Fibroblast of pulmonary artery (primary cell): ENCODE measurements at regions not wholly inside any gene's neighbourhood (a gene's known extent, or its start where the extent isn't known, plus 50 kb on each side); places are given as distances from the start of the nearest gene placed in this dataset.

ENCODE experiments used
- DNase-seq: peaks from one replicate; pipeline ENCODE4 v3.0.0-alpha.2; 2010; ENCODE audit warnings: low read depth
- H3K4me3 ChIP-seq: replicated peaks from 2 replicates; pipeline ENCODE4 v1.5.1; 2011; ENCODE audit warnings: low read depth, mild to moderate bottlenecking, control low read depth, low read length, moderate library complexity
- CTCF ChIP-seq: IDR thresholded peaks from 2 replicates; pipeline ENCODE4 v1.5.1; 2011; ENCODE audit warnings: mild to moderate bottlenecking, control low read depth, low read length, inconsistent platforms; ENCODE audit errors: missing control alignments

DNA sequence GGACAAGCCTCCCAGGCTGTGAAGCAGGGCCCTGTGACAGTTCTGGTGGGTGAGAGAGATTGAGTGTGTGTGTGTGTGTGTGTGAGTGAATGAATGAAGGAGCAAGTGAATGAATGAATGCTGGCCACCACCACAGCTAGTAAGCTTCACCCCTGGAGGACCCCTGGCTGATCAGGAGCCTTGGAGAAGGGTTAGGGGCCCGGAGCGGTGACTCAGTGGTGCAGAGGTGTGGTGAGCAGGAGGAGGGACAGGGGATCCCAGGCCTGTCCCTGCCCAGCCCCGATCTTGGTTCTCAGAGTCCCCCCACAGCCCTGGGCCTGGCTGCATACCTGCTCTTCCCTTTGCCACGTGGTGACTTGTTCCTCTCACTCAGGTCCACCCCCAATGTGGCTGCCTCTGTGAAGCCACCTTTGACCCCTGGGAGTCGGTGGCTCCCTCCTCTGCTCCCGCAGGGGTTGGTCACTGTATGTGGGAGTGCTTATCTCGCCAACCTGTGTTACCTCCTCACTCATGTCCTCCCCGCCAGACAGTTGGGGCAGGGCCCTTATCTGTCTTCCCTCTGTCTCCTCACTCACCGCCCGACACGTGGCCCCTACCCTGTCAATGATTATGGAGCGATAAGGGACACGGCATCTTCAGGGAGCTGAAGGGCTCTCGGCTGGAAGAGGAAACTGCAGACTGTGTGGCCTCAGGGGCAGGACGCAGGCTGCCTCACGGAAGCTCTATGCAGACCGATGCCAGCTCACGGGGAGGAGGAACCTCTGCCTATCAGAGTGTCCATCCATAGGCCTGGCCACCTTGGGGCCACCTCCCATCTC is 99.9 kb upstream of the PITX1 start:
- no peak for DNase-seq
- no peak overlapping the region for H3K4me3 ChIP-seq
- no peak for TF ChIP-seq CTCF

GRCh38 chr5:135133181-135133580 is 99.2 kb upstream of the PITX1 start:
- TF ChIP-seq CTCF = no peak
- no peak overlapping the region for H3K4me3 ChIP-seq
- no peak for DNase-seq

- no peak for TF ChIP-seq CTCF
Observed at GRCh38 chr5:135131801-135132680, 98.0 kb upstream of the PITX1 start.

GRCh38 chr5:135130261-135131215 is 96.5 kb upstream of the PITX1 start:
- no peak for TF ChIP-seq CTCF
- H3K4me3 ChIP-seq = no peak overlapping the region
- DNase-seq = no peak

More at GRCh38 chr5:135131801-135132680, 98.0 kb upstream of the PITX1 start:
- no peak for DNase-seq
- no peak overlapping the region for H3K4me3 ChIP-seq

GRCh38 chr5:135129307-135129706 is 95.3 kb upstream of the PITX1 start:
- DNase-seq = no peak
- H3K4me3 ChIP-seq = no peak overlapping the region
- no peak for TF ChIP-seq CTCF

GRCh38 chr5:135128361-135128760 is 94.3 kb upstream of the PITX1 start:
- TF ChIP-seq CTCF = no peak
- no peak for DNase-seq
- H3K4me3 ChIP-seq = no peak overlapping the region
